ENCODE measurements at regions not wholly inside any gene's neighbourhood (a gene's known extent, or its start where the extent isn't known, plus 50 kb on each side); places are given as distances from the start of the nearest gene placed in this dataset.

GRCh38 chr6:168152980-168153379 lies 74.0 kb upstream of the FRMD1 start:
- Histone ChIP-seq H3K27me3 (ENCODE audit: control insufficient read depth, insufficient read depth, low read length) (peaks cover 6% of the 10 kb centered on the region; the same call in 1 of the 2 replicates), H2AK9ac (replicated peaks; ENCODE audit: low read depth, low read length, poor library complexity) (no peak overlapping the region), H3K36me3 (ENCODE audit: control insufficient read depth, insufficient read depth, low read length) (no peaks in the 10 kb centered on the region), H2BK120ac (ENCODE audit: low read depth, low read length) (no peak overlapping the region), H2AK5ac (ENCODE audit: low read depth, low read length) (no peak overlapping the region), H3K23ac (ENCODE audit: low read depth, low read length) (no peak overlapping the region), H3K27ac (ENCODE audit: insufficient read depth, low read length) (no peak overlapping the region), H3K9me3 (ENCODE audit: control insufficient read depth, insufficient read depth, low read length) (no peaks in the 10 kb centered on the region), H2AFZ (replicated peaks; ENCODE audit: low read length, poor library complexity) (no peak overlapping the region), H3K4me2 (ENCODE audit: low read depth, low read length) (no peak overlapping the region), H3K9me1 (ENCODE audit: insufficient read depth, low read length) (no peaks in the 10 kb centered on the region), H3K4me1 (ENCODE audit: control insufficient read depth, insufficient read depth, low read length) (peaks cover 7% of the 10 kb centered on the region), H3K79me1 (ENCODE audit: low read depth in 1 of 2, low read length in 2 of 2) (no peaks in the 10 kb centered on the region), H3K14ac (replicated peaks; ENCODE audit: low read depth, low read length) (no peak overlapping the region), H3K9ac (ENCODE audit: low read depth, low read length) (no peak overlapping the region), H2BK15ac (ENCODE audit: low read depth, low read length) (no peak overlapping the region), H3K4ac (ENCODE audit: low read depth, low read length) (no peak overlapping the region), H3K4me3 (ENCODE audit: insufficient read depth, low read depth, low read length) (no peak overlapping the region), H4K91ac (ENCODE audit: insufficient read depth, low read depth, low read length) (no peak overlapping the region), H2BK5ac (ENCODE audit: low read depth, low read length, poor library complexity, severe bottlenecking) (no peak overlapping the region), H3K18ac (ENCODE audit: low read depth, low read length) (no peak overlapping the region), H2BK20ac (ENCODE audit: low read depth, low read length) (no peak overlapping the region), H4K5ac (ENCODE audit: low read depth, low read length) (no peak overlapping the region), H4K20me1 (ENCODE audit: insufficient read depth, low read length) (no peaks in the 10 kb centered on the region), H4K8ac (ENCODE audit: low read depth in 2 of 2, low read length in 2 of 2) (no peak overlapping the region), H3K56ac (ENCODE audit: extremely low read depth, insufficient read depth, low read length) (no peak overlapping the region)
- 68% methylated on average over 4 of the region's 6 CpGs; no CpG with 5 or more reads in 1 of the 2 experiments for WGBS, 2 experiments (ENCODE audit: extremely low coverage in 2 of 2, insufficient read length in 1 of 2)
- no peak for DNase-seq
- intact Hi-C loops (cut with micrococcal nuclease) (loop anchor here (10.0 kb wide), 1 partner anchor 1372 kb away; no protein-coding TSS in a partner anchor), in situ Hi-C loops (cut with MboI; ENCODE audit: low sequenced_read_pairs) (no loop called here), dilution Hi-C loops (cut with HindIII; ENCODE audit: low sequenced_read_pairs, unreplicated experiment) (no loop called here)
- no peak for ATAC-seq (ENCODE audit: low read depth)
- ChIA-PET POLR2A (ENCODE audit: unreplicated experiment) (no interaction called here), CTCF (no interaction called here)
- TF ChIP-seq CTCF (conservative IDR thresholded peaks at IDR 0.05; ENCODE audit: low read depth, low read length) (no peak), NFE2L2 (IDR thresholded peaks at IDR 0.05; ENCODE audit: low read depth, low read length) (no peak), MXI1 (IDR thresholded peaks at IDR 0.05; ENCODE audit: borderline replicate concordance, low read depth, low read length) (no peak), BHLHE40 (IDR thresholded peaks at IDR 0.05; ENCODE audit: low read depth, low read length) (no peak)
- BruUV-seq (replicated peaks): no TSS peak

Data from IMR-90 (cell line).